PFSK-1 (cell line): ENCODE measurements at regions not wholly inside any gene's neighbourhood (a gene's known extent, or its start where the extent isn't known, plus 50 kb on each side); places are given as distances from the start of the nearest gene placed in this dataset.

Experiments
- FOXP2 ChIP-seq: optimal IDR thresholded peaks from 2 replicates; pipeline ENCODE3; 2011; ENCODE audit warnings: borderline replicate concordance, control low read depth, inconsistent platforms; ENCODE audit not compliant: insufficient read depth; ENCODE audit errors: extremely low read length, extremely low read depth
- POLR2AphosphoS5 ChIP-seq: IDR thresholded peaks from 2 replicates; pipeline ENCODE4 v1.6.1; 2012; ENCODE audit warnings: low read depth, mild to moderate bottlenecking, control low read depth, low read length, moderate library complexity
- SIN3A ChIP-seq: IDR thresholded peaks from 2 replicates; pipeline ENCODE4 v1.6.1; 2012; ENCODE audit warnings: mild to moderate bottlenecking, low read length, moderate library complexity, borderline replicate concordance; ENCODE audit not compliant: insufficient read depth
- TAF1 ChIP-seq: IDR thresholded peaks from 2 replicates; pipeline ENCODE4 v1.6.1; 2012; ENCODE audit warnings: low read length, control low read depth, borderline replicate concordance; ENCODE audit not compliant: insufficient read depth

DNA sequence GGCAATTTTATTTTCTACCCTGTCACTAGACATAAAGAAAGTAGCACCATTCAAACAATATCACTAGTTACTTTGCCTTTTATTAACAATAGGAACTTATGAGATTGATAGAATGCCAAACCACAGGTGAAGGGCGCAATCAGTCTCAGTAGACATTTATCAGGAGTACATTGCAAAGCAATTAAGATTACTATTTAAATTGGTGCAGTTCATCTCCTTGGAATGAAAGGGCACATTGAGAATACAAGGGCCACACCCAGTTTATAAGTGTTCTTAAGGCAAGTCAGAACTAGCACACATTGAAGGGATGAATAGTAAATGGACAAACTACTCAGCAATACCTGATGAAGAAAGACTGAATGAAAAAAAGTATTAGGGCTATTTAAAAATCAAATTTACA lies 601.4 kb downstream of the C12orf50 start:
- TF ChIP-seq TAF1 (no peak), SIN3A (no peak), POLR2AphosphoS5 (no peak), FOXP2 (no peak)
